IPS DF 19.7 (cell line): ENCODE measurements at regions not wholly inside any gene's neighbourhood (a gene's known extent, or its start where the extent isn't known, plus 50 kb on each side); places are given as distances from the start of the nearest gene placed in this dataset.
A peak's percentile ranks its signal among the peaks of the same experiment; 100 is the strongest.
"Not testable (repeated sequence)": the region's sequence is repeated elsewhere in the genome, so short reads cannot be mapped to it uniquely, and the experiment has no call there.

Source experiments
- DNase-seq: peaks from one replicate; pipeline ENCODE4 v3.0.0-alpha.2; 2013; ENCODE audit warnings: low read depth, low spot score

GRCh38 chr6:97677626-97678025 is 394.6 kb upstream of the MMS22L start:
- no peak for DNase-seq

GRCh38 chr6:97687916-97688315 is 404.9 kb upstream of the MMS22L start:
- DNase-seq = no peak

GRCh38 chr6:97689078-97689754 is 406.2 kb upstream of the MMS22L start:
- DNase-seq = peak; percentile 20

- no peak for DNase-seq
Measured at GRCh38 chr6:97697456-97697855, 414.4 kb upstream of the MMS22L start.

- DNase-seq = no peak
Measured at GRCh38 chr6:97701801-97702200, 418.8 kb upstream of the MMS22L start.

- no peak for DNase-seq
Measured at GRCh38 chr6:97702248-97702647, 419.2 kb upstream of the MMS22L start.

- no peak for DNase-seq
Measured at GRCh38 chr6:97703661-97704060, 420.6 kb upstream of the MMS22L start.

- peak; percentile 40 for DNase-seq
Measured at GRCh38 chr6:97705568-97705967, 422.6 kb upstream of the MMS22L start.

GRCh38 chr6:97712751-97713150 is 429.7 kb upstream of the MMS22L start:
- no peak for DNase-seq

GRCh38 chr6:97714772-97715171 is 431.8 kb upstream of the MMS22L start:
- DNase-seq = no peak

- no peak for DNase-seq
Measured at GRCh38 chr6:97717086-97717485, 434.1 kb upstream of the MMS22L start.

GRCh38 chr6:97726378-97726777 is 443.4 kb upstream of the MMS22L start:
- peak; percentile 17 for DNase-seq

- no peak for DNase-seq
Measured at GRCh38 chr6:97732045-97732444, 449.0 kb upstream of the MMS22L start.

- no peak for DNase-seq
Measured at GRCh38 chr6:97757575-97757974, 474.6 kb upstream of the MMS22L start.

- no peak for DNase-seq
Measured at GRCh38 chr6:97765461-97765860, 482.4 kb upstream of the MMS22L start.

- DNase-seq = no peak
Measured at GRCh38 chr6:97771372-97771771, 488.4 kb upstream of the MMS22L start.

- DNase-seq = no peak
Measured at GRCh38 chr6:97775012-97775411, 492.0 kb upstream of the MMS22L start.

GRCh38 chr6:97778290-97779038 is 495.4 kb upstream of the MMS22L start:
- DNase-seq = peak; percentile 87

GRCh38 chr6:97779039-97779766 is 496.2 kb upstream of the MMS22L start:
- DNase-seq = not testable (repeated sequence)

- no peak for DNase-seq
Measured at GRCh38 chr6:97790926-97791590, 508.0 kb upstream of the MMS22L start.

GRCh38 chr6:97805596-97805995 is 522.6 kb upstream of the MMS22L start:
- DNase-seq = no peak

GRCh38 chr6:97812940-97813339 is 529.9 kb upstream of the MMS22L start:
- peak; percentile 42 for DNase-seq
